GM23338 (cell line): ENCODE measurements at regions not wholly inside any gene's neighbourhood (a gene's known extent, or its start where the extent isn't known, plus 50 kb on each side); places are given as distances from the start of the nearest gene placed in this dataset.

Experiments
- ATAC-seq: fragments of 200-7000 bp; cut with Tn5 transposase; 3 replicates; pipeline ENCODE4 v1.9.1; 2020
- DNase-seq: peaks from one replicate; pipeline ENCODE4 v3.0.0-alpha.2; 2015; ENCODE audit warnings: low spot score
- H2AFZ ChIP-seq: fragments of 200-600 bp; sonication (generic); 2 replicates; pipeline ENCODE4 v1.8.0; 2016; ENCODE audit warnings: antibody characterized with exemption, mild to moderate bottlenecking, moderate library complexity
- H3F3A ChIP-seq: fragments of 200-600 bp; sonication (generic); replicated peaks from 2 replicates; pipeline ENCODE4 v1.8.0; 2017; ENCODE audit warnings: antibody characterized with exemption, mixed run types, low read depth
- H3K27ac ChIP-seq: fragments of 200-600 bp; sonication (generic); 2 replicates; pipeline ENCODE4 v1.6.1; 2016; ENCODE audit warnings: low read depth
- H3K27me3 ChIP-seq: fragments of 200-600 bp; sonication (generic); 2 replicates; pipeline ENCODE4 v1.8.0; 2016; ENCODE audit warnings: mild to moderate bottlenecking, mixed run types, moderate library complexity; ENCODE audit not compliant: insufficient read depth
- H3K36me3 ChIP-seq: fragments of 200-600 bp; sonication (generic); 2 replicates; pipeline ENCODE4 v1.8.0; 2016; ENCODE audit warnings: mild to moderate bottlenecking; ENCODE audit not compliant: insufficient read depth
- H3K4me1 ChIP-seq: fragments of 200-600 bp; sonication (generic); 2 replicates; pipeline ENCODE4 v1.8.0; 2016; ENCODE audit warnings: mild to moderate bottlenecking, moderate library complexity; ENCODE audit not compliant: insufficient read depth
- H3K4me2 ChIP-seq: fragments of 200-600 bp; sonication (generic); 2 replicates; pipeline ENCODE4 v1.7.1; 2017; ENCODE audit warnings: mixed run types
- H3K4me3 ChIP-seq: fragments of 200-600 bp; sonication (generic); 2 replicates; pipeline ENCODE4 v1.6.1; 2016; ENCODE audit warnings: mixed run types
- H3K79me2 ChIP-seq: fragments of 200-600 bp; sonication (generic); replicated peaks from 2 replicates; pipeline ENCODE4 v1.8.0; 2017; ENCODE audit warnings: mild to moderate bottlenecking; ENCODE audit not compliant: insufficient read depth
- H3K9me2 ChIP-seq: fragments of 200-600 bp; sonication (generic); 2 replicates; pipeline ENCODE4 v1.8.0; 2017; ENCODE audit not compliant: insufficient read depth
- H4K20me1 ChIP-seq: fragments of 200-600 bp; sonication (generic); replicated peaks from 2 replicates; pipeline ENCODE4 v1.8.0; 2017; ENCODE audit warnings: mild to moderate bottlenecking; ENCODE audit not compliant: insufficient read depth
- H3K27ac Mint-ChIP-seq: 2 replicates; pipeline ENCODE4 v1.8.0; 2020; ENCODE audit warnings: inconsistent platforms, mild to moderate bottlenecking, moderate library complexity, mixed read lengths
- H3K27me3 Mint-ChIP-seq: 3 replicates; pipeline ENCODE4 v1.8.0; 2022; ENCODE audit warnings: low read depth, mild to moderate bottlenecking, moderate library complexity, mixed read lengths, inconsistent platforms; ENCODE audit not compliant: insufficient read depth, poor library complexity
- H3K36me3 Mint-ChIP-seq: 3 replicates; pipeline ENCODE4 v1.8.0; 2021; ENCODE audit warnings: low read depth, mild to moderate bottlenecking, inconsistent platforms, moderate library complexity, mixed read lengths
- H3K4me1 Mint-ChIP-seq: 3 replicates; pipeline ENCODE4 v1.8.0; 2020; ENCODE audit warnings: mild to moderate bottlenecking, inconsistent platforms, mixed read lengths
- H3K4me3 Mint-ChIP-seq: 3 replicates; pipeline ENCODE4 v1.8.0; 2021; ENCODE audit warnings: moderate library complexity, mild to moderate bottlenecking, inconsistent platforms, mixed read lengths
- H3K9me3 Mint-ChIP-seq: 3 replicates; pipeline ENCODE4 v1.8.0; 2020; ENCODE audit warnings: moderate library complexity, mild to moderate bottlenecking, inconsistent platforms, mixed read lengths
- CREB1 ChIP-seq: fragments of 250-450 bp; sonication (Bioruptor Pico); IDR thresholded peaks from 2 replicates; pipeline ENCODE4 v1.5.0; 2020; ENCODE audit warnings: low read depth, mild to moderate bottlenecking, moderate library complexity
- ETS1 ChIP-seq: IDR thresholded peaks from 2 replicates; pipeline ENCODE4 v1.6.1; 2016; ENCODE audit warnings: antibody characterized with exemption
- EZH2 ChIP-seq: fragments of 200-600 bp; sonication (generic); IDR thresholded peaks from one replicate; pipeline ENCODE4 v1.8.0; 2017; ENCODE audit warnings: antibody characterized with exemption, mild to moderate bottlenecking, low read depth; ENCODE audit not compliant: unreplicated experiment
- EZH2phosphoT487 ChIP-seq: fragments of 200-600 bp; sonication (generic); IDR thresholded peaks from one replicate; pipeline ENCODE4 v1.8.1; 2018; ENCODE audit warnings: antibody characterized with exemption; ENCODE audit not compliant: unreplicated experiment
- JUNB ChIP-seq: IDR thresholded peaks from one replicate; pipeline ENCODE4 v1.6.1; 2016; ENCODE audit warnings: antibody characterized with exemption; ENCODE audit not compliant: unreplicated experiment
- NANOG ChIP-seq: IDR thresholded peaks from 2 replicates; pipeline ENCODE4 v1.6.1; 2016; ENCODE audit warnings: antibody characterized with exemption, borderline replicate concordance
- REST ChIP-seq: IDR thresholded peaks from one replicate; pipeline ENCODE4 v1.6.1; 2018; ENCODE audit warnings: antibody characterized with exemption; ENCODE audit not compliant: unreplicated experiment
- ZNF114 ChIP-seq: fragments of 250-450 bp; sonication (Bioruptor Pico); IDR thresholded peaks from 2 replicates; pipeline ENCODE4 v1.5.0; 2020; ENCODE audit warnings: mild to moderate bottlenecking, moderate library complexity
- ZNF462 ChIP-seq: fragments of 250-450 bp; sonication (Bioruptor Pico); IDR thresholded peaks from 2 replicates; pipeline ENCODE4 v1.5.0; 2020; ENCODE audit warnings: mild to moderate bottlenecking, moderate library complexity

GRCh38 chrX:95716841-95717240, 967.8 kb upstream of the DIAPH2 start (continued):
- TF ChIP-seq ZNF114 (CRISPR knock-in tag) = no peak
- no peak for TF ChIP-seq CREB1 (CRISPR knock-in tag)
- no peak for TF ChIP-seq JUNB
- no peak for TF ChIP-seq REST
- TF ChIP-seq NANOG = no peak
- no peak for TF ChIP-seq EZH2phosphoT487
- TF ChIP-seq ETS1 = no peak
- TF ChIP-seq EZH2 = no peak

GRCh38 chrX:95718746-95719145, 965.9 kb upstream of the DIAPH2 start:
- no peak overlapping the region for H3K27ac Mint-ChIP-seq
- Histone ChIP-seq H3K9me2 (no peaks in the 10 kb centered on the region), H3K4me3 (no peak overlapping the region), H3K4me1 (no peaks in the 10 kb centered on the region), H4K20me1 (no peaks in the 10 kb centered on the region), H3K27me3 (no peaks in the 10 kb centered on the region), H2AFZ (no peak overlapping the region), H3K79me2 (no peaks in the 10 kb centered on the region), H3K4me2 (no peak overlapping the region), H3K27ac (no peak overlapping the region), H3F3A (no peaks in the 10 kb centered on the region), H3K36me3 (no peaks in the 10 kb centered on the region)
- H3K9me3 Mint-ChIP-seq = no peaks in the 10 kb centered on the region; the same call in 2 of the 3 replicates
- H3K4me1 Mint-ChIP-seq = peaks cover 13% of the 10 kb centered on the region; the same call in 2 of the 3 replicates
- DNase-seq = no peak
- H3K36me3 Mint-ChIP-seq = no peaks in the 10 kb centered on the region; the same call in 2 of the 3 replicates
- H3K27me3 Mint-ChIP-seq = no peaks in the 10 kb centered on the region
- TF ChIP-seq ZNF462 (CRISPR knock-in tag) = no peak
- no peak for TF ChIP-seq EZH2phosphoT487
- no peak overlapping the region for H3K4me3 Mint-ChIP-seq
- ATAC-seq = no peak
